GM10266 (cell line): ENCODE measurements at regions not wholly inside any gene's neighbourhood (a gene's known extent, or its start where the extent isn't known, plus 50 kb on each side); places are given as distances from the start of the nearest gene placed in this dataset.
"Not testable (repeated sequence)": the region's sequence is repeated elsewhere in the genome, so short reads cannot be mapped to it uniquely, and the experiment has no call there.

Source experiments
- DNase-seq: peaks from one replicate; pipeline ENCODE4 v3.0.0; 2012; ENCODE audit errors: extremely low spot score
- CTCF ChIP-seq: IDR thresholded peaks from 2 replicates; pipeline ENCODE4 v1.5.1; 2012; ENCODE audit warnings: mild to moderate bottlenecking, low read depth; ENCODE audit not compliant: control insufficient read depth, insufficient read depth; ENCODE audit errors: missing control alignments

- no peak for DNase-seq
- no peak for TF ChIP-seq CTCF
These were observed 134.1 kb upstream of the RXFP2 start for GRCh38 chr13:31605076-31605860.

- not testable (repeated sequence) for DNase-seq
These were observed 131.8 kb upstream of the RXFP2 start for GRCh38 chr13:31607531-31607930.

GRCh38 chr13:31608780-31609179 is 130.5 kb upstream of the RXFP2 start:
- not testable (repeated sequence) for DNase-seq

GRCh38 chr13:31610270-31610998 is 128.9 kb upstream of the RXFP2 start:
- no peak for TF ChIP-seq CTCF
- no peak for DNase-seq

GRCh38 chr13:31611214-31611613 is 128.1 kb upstream of the RXFP2 start:
- TF ChIP-seq CTCF = no peak
- DNase-seq = no peak

GRCh38 chr13:31614073-31614472 is 125.3 kb upstream of the RXFP2 start:
- DNase-seq = no peak
- no peak for TF ChIP-seq CTCF

GRCh38 chr13:31614704-31615103 is 124.6 kb upstream of the RXFP2 start:
- no peak for DNase-seq
- no peak for TF ChIP-seq CTCF

- no peak for TF ChIP-seq CTCF
- DNase-seq = no peak
These were observed 114.2 kb upstream of the RXFP2 start for GRCh38 chr13:31625115-31625514.
